H9 (cell line): ENCODE measurements at regions not wholly inside any gene's neighbourhood (a gene's known extent, or its start where the extent isn't known, plus 50 kb on each side); places are given as distances from the start of the nearest gene placed in this dataset.

ENCODE experiments used
- DNase-seq: peaks from one replicate; pipeline ENCODE4 v3.0.0-alpha.2; 2017
- H2AFZ ChIP-seq: one replicate; pipeline ENCODE4 v1.6.1; 2013; ENCODE audit warnings: mild to moderate bottlenecking, low read length, control low read depth, moderate library complexity
- H2AK5ac ChIP-seq: 2 replicates; pipeline ENCODE4 v1.6.1; 2013; ENCODE audit warnings: low read length, control low read depth, mixed read lengths; ENCODE audit not compliant: insufficient read length
- H2BK120ac ChIP-seq: one replicate; pipeline ENCODE4 v1.6.1; 2013; ENCODE audit warnings: low read depth, mild to moderate bottlenecking, low read length, control low read depth, inconsistent platforms; ENCODE audit not compliant: poor library complexity, severe bottlenecking
- H2BK12ac ChIP-seq: 2 replicates; pipeline ENCODE4 v1.6.1; 2013; ENCODE audit warnings: low read length, control low read depth, mixed read lengths, low read depth; ENCODE audit not compliant: insufficient read length
- H2BK15ac ChIP-seq: 2 replicates; pipeline ENCODE4 v1.6.1; 2013; ENCODE audit warnings: low read depth, low read length, control low read depth
- H2BK20ac ChIP-seq: one replicate; pipeline ENCODE4 v1.6.1; 2013; ENCODE audit warnings: low read depth, mild to moderate bottlenecking, low read length, control low read depth, inconsistent platforms; ENCODE audit not compliant: poor library complexity, severe bottlenecking
- H2BK5ac ChIP-seq: 2 replicates; pipeline ENCODE4 v1.6.1; 2013; ENCODE audit warnings: low read length, control low read depth, mixed read lengths; ENCODE audit not compliant: insufficient read length
- H3K14ac ChIP-seq: 2 replicates; pipeline ENCODE4 v1.6.1; 2013; ENCODE audit warnings: low read length, control low read depth; ENCODE audit not compliant: insufficient read depth
- H3K18ac ChIP-seq: 2 replicates; pipeline ENCODE4 v1.6.1; 2013; ENCODE audit warnings: low read depth, mild to moderate bottlenecking, mixed read lengths, low read length, control low read depth; ENCODE audit not compliant: insufficient read length
- H3K23ac ChIP-seq: 2 replicates; pipeline ENCODE4 v1.6.1; 2013; ENCODE audit warnings: low read length, control low read depth, mixed read lengths, low read depth; ENCODE audit not compliant: insufficient read length
- H3K23me2 ChIP-seq: 2 replicates; pipeline ENCODE4 v1.6.1; 2013; ENCODE audit warnings: low read depth, mild to moderate bottlenecking, mixed read lengths, low read length, control low read depth; ENCODE audit not compliant: insufficient read length, poor library complexity, severe bottlenecking
- H3K27ac ChIP-seq: 2 replicates; pipeline ENCODE4 v1.5.1; 2013; ENCODE audit warnings: low read length, control low read depth, mixed read lengths, low read depth; ENCODE audit not compliant: insufficient read length
- H3K27me3 ChIP-seq: 2 replicates; pipeline ENCODE4 v1.6.1; 2013; ENCODE audit warnings: low read length, control low read depth, inconsistent platforms; ENCODE audit not compliant: insufficient read depth
- H3K4ac ChIP-seq: 2 replicates; pipeline ENCODE4 v1.6.1; 2013; ENCODE audit warnings: low read depth, mild to moderate bottlenecking, control low read depth, inconsistent platforms, low read length, moderate library complexity
- H3K4me1 ChIP-seq: 2 replicates; pipeline ENCODE4 v1.6.1; 2013; ENCODE audit warnings: low read length, control low read depth, inconsistent platforms; ENCODE audit not compliant: insufficient read depth
- H3K4me2 ChIP-seq: 2 replicates; pipeline ENCODE4 v1.6.1; 2013; ENCODE audit warnings: low read length, control low read depth, mixed read lengths; ENCODE audit not compliant: insufficient read length, insufficient read depth
- H3K56ac ChIP-seq: 2 replicates; pipeline ENCODE4 v1.6.1; 2013; ENCODE audit warnings: low read depth, mild to moderate bottlenecking, mixed read lengths, low read length, control low read depth; ENCODE audit not compliant: insufficient read length
- H3K79me1 ChIP-seq: 2 replicates; pipeline ENCODE4 v1.6.1; 2013; ENCODE audit warnings: low read depth, mild to moderate bottlenecking, moderate library complexity, low read length, control low read depth, inconsistent platforms; ENCODE audit not compliant: insufficient read depth, poor library complexity, severe bottlenecking
- H3K79me2 ChIP-seq: 2 replicates; pipeline ENCODE4 v1.6.1; 2013; ENCODE audit warnings: low read length, control low read depth, inconsistent platforms; ENCODE audit not compliant: insufficient read depth
- H3K9ac ChIP-seq: 2 replicates; pipeline ENCODE4 v1.6.1; 2013; ENCODE audit warnings: low read length, control low read depth, mixed read lengths; ENCODE audit not compliant: insufficient read length; ENCODE audit errors: extremely low read depth
- H3K9me3 ChIP-seq: one replicate; pipeline ENCODE4 v1.6.1; 2013; ENCODE audit warnings: low read depth, low read length, inconsistent platforms; ENCODE audit not compliant: control insufficient read depth
- H3T11ph ChIP-seq: one replicate; pipeline ENCODE4 v1.6.1; 2013; ENCODE audit warnings: mild to moderate bottlenecking, low read length, control low read depth, inconsistent platforms
- H4K20me1 ChIP-seq: one replicate; pipeline ENCODE4 v1.6.1; 2013; ENCODE audit not compliant: control insufficient read depth, insufficient read length, insufficient read depth
- H4K5ac ChIP-seq: 2 replicates; pipeline ENCODE4 v1.6.1; 2013; ENCODE audit warnings: low read depth, mild to moderate bottlenecking, mixed read lengths, low read length, control low read depth; ENCODE audit not compliant: insufficient read length
- H4K8ac ChIP-seq: replicated peaks from 2 replicates; pipeline ENCODE4 v1.6.1; 2013; ENCODE audit warnings: low read length, control low read depth, mixed read lengths, low read depth; ENCODE audit not compliant: insufficient read length
- H4K91ac ChIP-seq: 2 replicates; pipeline ENCODE4 v1.6.1; 2013; ENCODE audit warnings: low read depth, mild to moderate bottlenecking, moderate library complexity, mixed read lengths, low read length, control low read depth; ENCODE audit not compliant: insufficient read length
- H3K27ac Mint-ChIP-seq, 3 experiments: 2 replicates in 2 of 3; 3 replicates in 1 of 3; pipeline ENCODE4 v1.8.0; 2020 to 2021; ENCODE audit warnings: mixed read lengths in 3 of 3, mild to moderate bottlenecking in 1 of 3, moderate library complexity in 1 of 3
- H3K27me3 Mint-ChIP-seq: 2 replicates; pipeline ENCODE4 v1.8.0; 2021; ENCODE audit warnings: low read depth, mild to moderate bottlenecking, moderate library complexity, mixed read lengths
- H3K36me3 Mint-ChIP-seq, 3 experiments: 2 replicates in 2 of 3; 3 replicates in 1 of 3; pipeline ENCODE4 v1.8.0; 2020 to 2021; ENCODE audit warnings: low read depth in 3 of 3, mixed read lengths in 3 of 3; ENCODE audit not compliant: insufficient read depth in 1 of 3
- H3K4me1 Mint-ChIP-seq, 2 experiments: 2 replicates each; pipeline ENCODE4 v1.8.0; 2020; ENCODE audit warnings: mixed read lengths in 2 of 2
- H3K4me3 Mint-ChIP-seq, 2 experiments: 2 replicates in 1 of 2; 3 replicates in 1 of 2; pipeline ENCODE4 v1.8.0; 2020 to 2021; ENCODE audit warnings: mild to moderate bottlenecking in 2 of 2, mixed read lengths in 2 of 2, moderate library complexity in 1 of 2
- H3K9me3 Mint-ChIP-seq, 2 experiments: 2 replicates in 1 of 2; 3 replicates in 1 of 2; pipeline ENCODE4 v1.8.0; 2020; ENCODE audit warnings: mild to moderate bottlenecking in 2 of 2, mixed read lengths in 2 of 2, moderate library complexity in 1 of 2
- WGBS: extraction: QIAGEN DNeasy Blood & Tissue Kit; methylation state at CpG from one replicate; pipeline ENCODE4 v1.1.7; 2013; ENCODE audit warnings: missing lambda C conversion rate, low lambda C conversion rate, mixed read lengths; ENCODE audit not compliant: insufficient read length; ENCODE audit errors: extremely low coverage; 5-methylcytosine and 5-hydroxymethylcytosine counted together
- TF ChIP-seq, protein P1 (sequence below): fragments of 200-600 bp; sonication (generic); conservative IDR thresholded peaks from 3 replicates; pipeline ENCODE4 v1.8.0; 2021; ENCODE audit warnings: antibody characterized with exemption, mild to moderate bottlenecking

DNA sequence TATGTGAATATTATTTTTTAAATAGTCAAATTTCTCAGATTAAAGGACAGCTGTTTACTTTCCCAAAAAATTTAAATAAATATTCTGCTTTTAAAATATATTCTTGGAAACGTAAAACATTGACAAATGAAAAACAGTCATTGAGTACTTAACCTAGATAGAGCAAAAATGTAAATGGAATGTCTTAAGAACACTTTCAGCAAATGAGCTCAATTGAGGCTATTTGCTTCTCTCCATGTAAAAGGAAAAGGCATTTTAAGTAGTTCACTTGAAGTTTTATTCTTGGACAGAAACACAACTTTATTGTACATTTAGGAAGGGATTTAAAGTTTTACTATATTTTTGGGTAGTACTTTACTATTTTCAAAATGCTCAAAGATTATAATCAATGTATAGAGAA is 983.6 kb upstream of the TYRP1 start:
- Mint-ChIP-seq H3K27ac (no peak overlapping the region), H3K27me3 (no peaks in the 10 kb centered on the region), H3K4me3 (no peak overlapping the region), H3K4me1 (no peaks in the 10 kb centered on the region), H3K36me3 (no peaks in the 10 kb centered on the region), H3K9me3 (peaks cover 2 to 4% of the 10 kb centered on the region in 2 experiments; a peak in 3 of 5 replicates)
- no peaks in the 10 kb centered on the region for H3K79me2 ChIP-seq
- H2BK120ac ChIP-seq, result no peak overlapping the region
- no peak overlapping the region for H3K23ac ChIP-seq
- H3K9ac ChIP-seq, result no peak overlapping the region
- no peak overlapping the region for H2BK12ac ChIP-seq
- DNase-seq, result no peak
- TF ChIP-seq, protein P1, sequence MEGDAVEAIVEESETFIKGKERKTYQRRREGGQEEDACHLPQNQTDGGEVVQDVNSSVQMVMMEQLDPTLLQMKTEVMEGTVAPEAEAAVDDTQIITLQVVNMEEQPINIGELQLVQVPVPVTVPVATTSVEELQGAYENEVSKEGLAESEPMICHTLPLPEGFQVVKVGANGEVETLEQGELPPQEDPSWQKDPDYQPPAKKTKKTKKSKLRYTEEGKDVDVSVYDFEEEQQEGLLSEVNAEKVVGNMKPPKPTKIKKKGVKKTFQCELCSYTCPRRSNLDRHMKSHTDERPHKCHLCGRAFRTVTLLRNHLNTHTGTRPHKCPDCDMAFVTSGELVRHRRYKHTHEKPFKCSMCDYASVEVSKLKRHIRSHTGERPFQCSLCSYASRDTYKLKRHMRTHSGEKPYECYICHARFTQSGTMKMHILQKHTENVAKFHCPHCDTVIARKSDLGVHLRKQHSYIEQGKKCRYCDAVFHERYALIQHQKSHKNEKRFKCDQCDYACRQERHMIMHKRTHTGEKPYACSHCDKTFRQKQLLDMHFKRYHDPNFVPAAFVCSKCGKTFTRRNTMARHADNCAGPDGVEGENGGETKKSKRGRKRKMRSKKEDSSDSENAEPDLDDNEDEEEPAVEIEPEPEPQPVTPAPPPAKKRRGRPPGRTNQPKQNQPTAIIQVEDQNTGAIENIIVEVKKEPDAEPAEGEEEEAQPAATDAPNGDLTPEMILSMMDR, result no peak
- no peaks in the 10 kb centered on the region for H3K79me1 ChIP-seq
- H2AFZ ChIP-seq, result no peak overlapping the region
- no peaks in the 10 kb centered on the region for H3K9me3 ChIP-seq
- H2BK15ac ChIP-seq, result no peak overlapping the region
- no peak overlapping the region for H4K91ac ChIP-seq
- H4K20me1 ChIP-seq, result no peaks in the 10 kb centered on the region
- WGBS, result no CpG with 5 or more reads among the region's 1 CpG
- no peak overlapping the region for H3K14ac ChIP-seq
- no peak overlapping the region for H4K5ac ChIP-seq
- H2BK5ac ChIP-seq, result no peak overlapping the region
- H3K4me1 ChIP-seq, result no peaks in the 10 kb centered on the region
- H3K4me2 ChIP-seq, result no peak overlapping the region
- no peak overlapping the region for H2BK20ac ChIP-seq
- H2AK5ac ChIP-seq, result no peak overlapping the region
- H3K23me2 ChIP-seq, result no peaks in the 10 kb centered on the region
- H3K27me3 ChIP-seq, result no peaks in the 10 kb centered on the region
- no peak overlapping the region for H3K18ac ChIP-seq
- H3K4ac ChIP-seq, result no peak overlapping the region
- no peak overlapping the region for H3K27ac ChIP-seq
- no peak overlapping the region for H3T11ph ChIP-seq
- H4K8ac ChIP-seq, result no peak overlapping the region
- no peak overlapping the region for H3K56ac ChIP-seq
